HUES6 (cell line): ENCODE measurements at regions not wholly inside any gene's neighbourhood (a gene's known extent, or its start where the extent isn't known, plus 50 kb on each side); places are given as distances from the start of the nearest gene placed in this dataset.

Source experiments
- H3K27ac ChIP-seq: 2 replicates; pipeline ENCODE4 v1.7.0; 2013; ENCODE audit warnings: low read depth, mild to moderate bottlenecking, low read length, inconsistent platforms
- H3K27me3 ChIP-seq: 2 replicates; pipeline ENCODE4 v1.6.1; 2013; ENCODE audit warnings: low read length; ENCODE audit not compliant: control insufficient read depth, insufficient read depth
- H3K36me3 ChIP-seq: 2 replicates; pipeline ENCODE4 v1.6.1; 2013; ENCODE audit warnings: low read length; ENCODE audit not compliant: control insufficient read depth, insufficient read depth
- H3K4me1 ChIP-seq: 2 replicates; pipeline ENCODE4 v1.6.1; 2013; ENCODE audit warnings: low read length; ENCODE audit not compliant: control insufficient read depth, insufficient read depth
- H3K4me3 ChIP-seq: 2 replicates; pipeline ENCODE4 v1.5.1; 2013; ENCODE audit warnings: low read depth, low read length
- H3K9ac ChIP-seq: one replicate; pipeline ENCODE4 v1.6.1; 2013; ENCODE audit warnings: mild to moderate bottlenecking, low read length
- H3K9me3 ChIP-seq: 2 replicates; pipeline ENCODE4 v1.6.1; 2013; ENCODE audit warnings: low read depth, low read length; ENCODE audit not compliant: control insufficient read depth, insufficient read depth

DNA sequence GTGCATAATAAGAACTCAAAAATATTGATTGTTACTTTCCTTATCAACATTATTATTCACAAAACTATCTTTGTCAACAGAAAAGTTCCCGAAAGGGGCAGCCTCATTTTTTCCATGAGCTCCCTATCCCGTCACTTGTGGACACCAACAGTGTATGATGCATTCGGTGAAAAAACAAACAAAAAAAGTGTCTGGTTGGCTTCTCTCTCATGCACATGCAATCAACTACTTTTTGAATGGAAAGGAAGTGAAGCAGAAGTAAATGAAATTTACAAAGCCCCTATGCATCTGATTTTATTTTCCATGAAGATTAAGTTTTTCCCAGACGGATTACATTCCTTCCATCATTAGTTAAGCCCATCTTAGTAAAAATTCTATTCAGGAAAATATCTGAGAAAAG is 526.9 kb downstream of the RFC3 start:
- no peaks in the 10 kb centered on the region for H3K9me3 ChIP-seq
- peaks cover 24% of the 10 kb centered on the region for H3K4me1 ChIP-seq
- no peak overlapping the region for H3K9ac ChIP-seq
- no peaks in the 10 kb centered on the region for H3K27me3 ChIP-seq
- H3K4me3 ChIP-seq, result no peak overlapping the region
- no peaks in the 10 kb centered on the region for H3K36me3 ChIP-seq
- no peak overlapping the region for H3K27ac ChIP-seq

DNA sequence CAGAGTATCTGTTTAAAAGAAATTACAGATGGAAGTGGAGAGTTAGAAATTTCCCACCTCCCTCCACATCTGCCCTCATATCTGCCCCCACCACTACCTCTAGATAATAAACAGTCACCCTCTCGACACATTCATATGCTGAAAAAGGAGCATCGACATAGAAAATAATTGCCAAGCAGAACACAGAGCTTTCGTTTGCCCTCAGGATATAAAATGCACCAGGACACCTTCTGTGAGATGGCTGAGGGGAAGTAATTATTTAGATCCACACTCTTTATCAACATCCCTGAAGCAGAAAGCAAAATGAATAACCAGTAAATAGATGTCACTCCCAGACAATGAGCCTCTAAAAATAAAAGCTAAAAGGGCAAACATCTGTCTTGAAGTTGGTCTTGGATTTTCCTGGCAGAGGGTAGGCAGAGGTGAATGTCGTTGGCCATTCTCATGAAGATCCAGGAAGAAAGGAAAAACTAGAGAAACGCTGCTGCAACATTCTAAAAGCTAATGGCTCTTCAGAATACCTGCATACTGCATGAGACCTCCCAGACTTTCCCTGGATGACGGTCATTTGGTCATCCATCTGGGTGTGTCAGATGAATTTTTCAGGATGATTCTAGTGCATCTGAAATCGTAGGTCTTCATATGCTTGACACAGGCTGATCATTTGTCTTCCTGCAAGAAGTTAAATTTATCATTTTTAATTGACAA is 527.5 kb downstream of the RFC3 start:
- Histone ChIP-seq H3K4me1 (peaks cover 24% of the 10 kb centered on the region), H3K9me3 (no peaks in the 10 kb centered on the region)

GRCh38 chr13:34346626-34347025 is 528.7 kb downstream of the RFC3 start:
- peaks cover 24% of the 10 kb centered on the region for H3K4me1 ChIP-seq
- no peak overlapping the region for H3K4me3 ChIP-seq
- no peaks in the 10 kb centered on the region for H3K9me3 ChIP-seq
- H3K9ac ChIP-seq, result no peak overlapping the region
- no peaks in the 10 kb centered on the region for H3K27me3 ChIP-seq
- H3K36me3 ChIP-seq, result no peaks in the 10 kb centered on the region
- H3K27ac ChIP-seq, result no peak overlapping the region

More for the DNA sequence above, 527.5 kb downstream of the RFC3 start:
- Histone ChIP-seq H3K27ac (no peak overlapping the region), H3K27me3 (no peaks in the 10 kb centered on the region), H3K9ac (no peak overlapping the region), H3K4me3 (no peak overlapping the region), H3K36me3 (no peaks in the 10 kb centered on the region)

DNA sequence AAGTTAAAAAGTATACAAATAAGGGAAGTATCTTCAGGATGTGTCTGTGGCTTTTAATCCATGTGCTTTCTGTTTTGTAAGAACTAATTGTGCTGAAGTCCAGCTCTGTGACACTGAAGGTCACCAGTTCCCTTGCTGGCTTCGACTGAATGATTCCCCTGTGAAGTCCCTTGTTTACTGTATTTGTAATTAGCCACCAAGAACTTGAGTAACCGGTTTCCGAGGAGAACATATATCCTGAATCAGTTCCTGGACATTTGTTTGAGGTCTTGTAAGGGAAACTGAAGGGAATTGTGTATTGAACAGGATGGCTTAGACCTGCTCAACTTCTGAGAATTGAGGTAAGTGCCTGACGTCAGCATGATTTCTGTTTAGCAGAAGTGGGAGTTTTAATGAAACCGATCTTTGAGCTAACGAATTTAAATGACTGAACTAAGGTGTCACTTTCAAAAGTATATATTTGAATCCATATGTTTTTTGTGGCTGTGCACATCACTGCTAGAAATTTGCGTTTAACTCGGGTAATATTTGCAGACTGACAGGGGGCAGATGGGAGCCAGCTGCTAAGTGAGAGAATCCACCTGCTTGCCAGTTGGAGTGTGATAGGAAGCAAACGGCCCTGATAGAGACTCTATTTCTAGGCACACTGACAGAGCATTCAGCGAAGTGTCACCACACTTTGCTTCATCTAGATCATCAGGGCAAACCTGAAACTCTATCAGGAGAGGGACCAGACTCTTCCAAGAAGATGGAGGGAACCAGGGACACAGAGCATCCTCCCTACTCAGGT is 530.0 kb downstream of the RFC3 start:
- Histone ChIP-seq H3K27ac (no peak overlapping the region), H3K9me3 (no peaks in the 10 kb centered on the region), H3K4me3 (no peak overlapping the region), H3K36me3 (no peaks in the 10 kb centered on the region), H3K27me3 (no peaks in the 10 kb centered on the region), H3K4me1 (peaks cover 24% of the 10 kb centered on the region), H3K9ac (no peak overlapping the region)

GRCh38 chr13:34349091-34349722 is 531.3 kb downstream of the RFC3 start:
- no peak overlapping the region for H3K9ac ChIP-seq
- no peaks in the 10 kb centered on the region for H3K36me3 ChIP-seq
- H3K4me3 ChIP-seq, result no peak overlapping the region
- H3K9me3 ChIP-seq, result no peaks in the 10 kb centered on the region
- no peaks in the 10 kb centered on the region for H3K27me3 ChIP-seq
- H3K4me1 ChIP-seq, result peaks cover 20% of the 10 kb centered on the region
- no peak overlapping the region for H3K27ac ChIP-seq

- Histone ChIP-seq H3K4me1 (peaks cover 6% of the 10 kb centered on the region), H3K9ac (no peak overlapping the region), H3K9me3 (no peaks in the 10 kb centered on the region), H3K4me3 (no peak overlapping the region), H3K36me3 (no peaks in the 10 kb centered on the region), H3K27ac (no peak overlapping the region), H3K27me3 (no peaks in the 10 kb centered on the region)
Measured at GRCh38 chr13:34350671-34351070, 532.7 kb downstream of the RFC3 start.

GRCh38 chr13:34351134-34351533 is 533.2 kb downstream of the RFC3 start:
- H3K27ac ChIP-seq, result no peak overlapping the region
- H3K4me1 ChIP-seq, result peaks cover 1% of the 10 kb centered on the region; the same call in 1 of the 2 replicates
- no peak overlapping the region for H3K9ac ChIP-seq
- no peaks in the 10 kb centered on the region for H3K9me3 ChIP-seq
- H3K36me3 ChIP-seq, result no peaks in the 10 kb centered on the region
- H3K4me3 ChIP-seq, result no peak overlapping the region
- no peaks in the 10 kb centered on the region for H3K27me3 ChIP-seq

- H3K9ac ChIP-seq, result no peak overlapping the region
- H3K4me3 ChIP-seq, result no peak overlapping the region
- H3K9me3 ChIP-seq, result no peaks in the 10 kb centered on the region
- H3K36me3 ChIP-seq, result no peaks in the 10 kb centered on the region
- no peaks in the 10 kb centered on the region for H3K27me3 ChIP-seq
- peaks cover 6% of the 10 kb centered on the region; the same call in 1 of the 2 replicates for H3K4me1 ChIP-seq
- no peak overlapping the region for H3K27ac ChIP-seq
Measured at GRCh38 chr13:34352958-34353357, 535.0 kb downstream of the RFC3 start.

DNA sequence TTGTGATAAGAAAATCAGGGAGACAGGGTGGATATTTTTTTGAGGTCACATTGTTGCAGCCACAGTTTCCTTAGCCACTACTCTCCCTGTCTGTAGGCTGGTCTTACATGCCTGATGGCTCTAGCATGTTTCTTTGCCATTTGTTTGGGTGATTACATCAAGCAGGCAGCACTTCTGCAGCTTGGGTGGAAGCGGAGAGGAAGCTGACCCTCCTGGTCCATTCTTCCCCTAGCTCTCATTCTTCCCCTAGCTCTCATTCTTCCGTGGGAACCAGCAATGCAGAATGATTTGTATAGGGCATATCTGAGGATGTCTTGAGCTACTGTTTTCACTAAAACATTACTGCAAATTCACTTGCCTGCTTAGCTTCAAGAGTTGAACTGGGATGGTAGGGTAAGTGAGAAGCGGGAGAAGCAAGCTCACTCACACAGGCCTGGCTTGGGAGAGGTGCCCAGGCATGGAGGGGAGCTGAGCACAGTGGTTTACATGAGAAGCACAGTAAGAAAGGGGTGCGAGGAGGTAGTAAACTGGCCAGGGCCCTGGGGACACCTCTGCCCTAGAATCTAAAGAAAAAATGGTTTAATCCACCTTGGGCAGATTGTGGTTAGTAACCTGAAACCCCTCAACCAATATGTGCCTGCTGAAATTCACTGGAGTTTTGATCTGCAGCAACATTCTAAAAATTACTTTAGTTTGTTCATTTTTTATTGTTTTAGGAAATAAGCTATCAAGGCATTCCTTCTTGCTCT is 538.9 kb downstream of the RFC3 start:
- Histone ChIP-seq H3K36me3 (no peaks in the 10 kb centered on the region), H3K27me3 (no peaks in the 10 kb centered on the region), H3K9me3 (no peaks in the 10 kb centered on the region), H3K4me1 (peaks cover 6% of the 10 kb centered on the region; the same call in 1 of the 2 replicates), H3K4me3 (no peak overlapping the region), H3K27ac (no peak overlapping the region), H3K9ac (no peak overlapping the region)

- Histone ChIP-seq H3K4me3 (no peak overlapping the region), H3K27ac (no peak overlapping the region), H3K9ac (no peak overlapping the region), H3K9me3 (no peaks in the 10 kb centered on the region), H3K36me3 (no peaks in the 10 kb centered on the region), H3K4me1 (peaks cover 6% of the 10 kb centered on the region; the same call in 1 of the 2 replicates), H3K27me3 (no peaks in the 10 kb centered on the region)
Measured at GRCh38 chr13:34357435-34358232, 539.7 kb downstream of the RFC3 start.
